ENCODE measurements at regions not wholly inside any gene's neighbourhood (a gene's known extent, or its start where the extent isn't known, plus 50 kb on each side); places are given as distances from the start of the nearest gene placed in this dataset.

- DNase-seq (ENCODE audit: low read depth, low spot score), result peak; percentile 49
- no peak overlapping the region for H3K4me3 ChIP-seq (ENCODE audit: low read length)
Observed at GRCh38 chr2:152925547-152926448, 207.4 kb downstream of the ARL6IP6 start.

GRCh38 chr2:152924722-152925121, 206.3 kb downstream of the ARL6IP6 start:
- no peak overlapping the region for H3K4me3 ChIP-seq (ENCODE audit: low read length)
- no peak for DNase-seq (ENCODE audit: low read depth, low spot score)

- no peak overlapping the region for H3K4me3 ChIP-seq (ENCODE audit: low read length)
- no peak for DNase-seq (ENCODE audit: low read depth, low spot score)
Observed at GRCh38 chr2:152924219-152924618, 205.8 kb downstream of the ARL6IP6 start.

GRCh38 chr2:152920846-152921245, 202.4 kb downstream of the ARL6IP6 start:
- H3K4me3 ChIP-seq (ENCODE audit: low read length), result no peak overlapping the region
- no peak for DNase-seq (ENCODE audit: low read depth, low spot score)

GRCh38 chr2:152910970-152911369, 192.6 kb downstream of the ARL6IP6 start:
- DNase-seq (ENCODE audit: low read depth, low spot score), result no peak

GRCh38 chr2:152907046-152907445, 188.6 kb downstream of the ARL6IP6 start:
- no peak overlapping the region for H3K4me3 ChIP-seq (ENCODE audit: low read length)
- no peak for DNase-seq (ENCODE audit: low read depth, low spot score)

More at GRCh38 chr2:152910970-152911369, 192.6 kb downstream of the ARL6IP6 start:
- H3K4me3 ChIP-seq (ENCODE audit: low read length), result no peak overlapping the region

- DNase-seq (ENCODE audit: low read depth, low spot score), result no peak
- H3K4me3 ChIP-seq (ENCODE audit: low read length), result no peak overlapping the region
Observed at GRCh38 chr2:152894051-152894450, 175.6 kb downstream of the ARL6IP6 start.

- no peak for DNase-seq (ENCODE audit: low read depth, low spot score)
- H3K4me3 ChIP-seq (ENCODE audit: low read length), result no peak overlapping the region
Observed at GRCh38 chr2:152890736-152891135, 172.3 kb downstream of the ARL6IP6 start.

GRCh38 chr2:152883951-152884487, 165.6 kb downstream of the ARL6IP6 start:
- H3K4me3 ChIP-seq (ENCODE audit: low read length), result no peak overlapping the region
- DNase-seq (ENCODE audit: low read depth, low spot score), result no peak

GRCh38 chr2:152881527-152881926, 163.1 kb downstream of the ARL6IP6 start:
- no peak for DNase-seq (ENCODE audit: low read depth, low spot score)
- no peak overlapping the region for H3K4me3 ChIP-seq (ENCODE audit: low read length)

- H3K4me3 ChIP-seq (ENCODE audit: low read length), result no peak overlapping the region
- no peak for DNase-seq (ENCODE audit: low read depth, low spot score)
Observed at GRCh38 chr2:152879275-152879674, 160.9 kb downstream of the ARL6IP6 start.

- no peak for DNase-seq (ENCODE audit: low read depth, low spot score)
- no peak overlapping the region for H3K4me3 ChIP-seq (ENCODE audit: low read length)
Observed at GRCh38 chr2:152875701-152876695, 157.6 kb downstream of the ARL6IP6 start.

- no peak for DNase-seq (ENCODE audit: low read depth, low spot score)
- H3K4me3 ChIP-seq (ENCODE audit: low read length), result no peak overlapping the region
Observed at GRCh38 chr2:152874955-152875354, 156.5 kb downstream of the ARL6IP6 start.

- DNase-seq (ENCODE audit: low read depth, low spot score), result no peak
- H3K4me3 ChIP-seq (ENCODE audit: low read length), result no peak overlapping the region
Observed at GRCh38 chr2:152870239-152870638, 151.8 kb downstream of the ARL6IP6 start.

- no peak overlapping the region for H3K4me3 ChIP-seq (ENCODE audit: low read length)
- no peak for DNase-seq (ENCODE audit: low read depth, low spot score)
Observed at GRCh38 chr2:152867397-152867796, 149.0 kb downstream of the ARL6IP6 start.

GRCh38 chr2:152864601-152865149, 146.3 kb downstream of the ARL6IP6 start:
- DNase-seq (ENCODE audit: low read depth, low spot score), result no peak
- no peak overlapping the region for H3K4me3 ChIP-seq (ENCODE audit: low read length)

- DNase-seq (ENCODE audit: low read depth, low spot score), result no peak
- H3K4me3 ChIP-seq (ENCODE audit: low read length), result no peak overlapping the region
Observed at GRCh38 chr2:152863826-152864225, 145.4 kb downstream of the ARL6IP6 start.

- DNase-seq (ENCODE audit: low read depth, low spot score), result peak; percentile 22
- H3K4me3 ChIP-seq (ENCODE audit: low read length), result no peak overlapping the region
Observed at GRCh38 chr2:152861349-152861942, 143.0 kb downstream of the ARL6IP6 start.

All from Jurkat, Clone E6-1 (cell line).